PC-3 (cell line): ENCODE measurements at regions not wholly inside any gene's neighbourhood (a gene's known extent, or its start where the extent isn't known, plus 50 kb on each side); places are given as distances from the start of the nearest gene placed in this dataset.

Experiments used
- ATAC-seq: fragments of 200-7000 bp; cut with Tn5 transposase; 2 replicates; pipeline ENCODE4 v1.9.1; 2020; ENCODE audit warnings: mild to moderate bottlenecking, moderate library complexity
- BruUV-seq: library from RNA; stranded (reverse); fragments of 400-500 nt; replicated peaks from 2 replicates; lab custom pipeline; 2021; lab: Mats Ljungman, UMichigan
- CTCF ChIA-PET: fragments of 300-600 bp; sonication (Branson Sonifier 250); formaldehyde crosslinking; loops from one replicate; lab custom pipeline; 2022; ENCODE audit warnings: antibody characterized with exemption; lab: Charles Lee
- POLR2A ChIA-PET: fragments of 300-600 bp; sonication (Branson Sonifier 250); formaldehyde crosslinking; loops from one replicate; lab custom pipeline; 2022; ENCODE audit warnings: antibody characterized with exemption; ENCODE audit not compliant: unreplicated experiment; lab: Charles Lee
- DNase-seq: peaks from one replicate; pipeline ENCODE4 v3.0.0-alpha.2; 2015
- H2AFZ ChIP-seq: fragments of 300-600 bp; sonication (generic); 2 replicates; pipeline ENCODE4 v1.6.0; 2016; ENCODE audit warnings: antibody characterized with exemption, low read length
- H3F3A ChIP-seq: fragments of 300-600 bp; sonication (generic); one replicate; pipeline ENCODE4 v1.6.0; 2017; ENCODE audit warnings: antibody characterized with exemption, low read length, control low read depth, mild to moderate bottlenecking; ENCODE audit not compliant: unreplicated experiment
- H3K27ac ChIP-seq: fragments of 300-600 bp; sonication (generic); 2 replicates; pipeline ENCODE4 v1.5.1; 2016; ENCODE audit warnings: mild to moderate bottlenecking, low read length
- H3K27me3 ChIP-seq: fragments of 300-600 bp; sonication (generic); 2 replicates; pipeline ENCODE4 v1.6.1; 2016; ENCODE audit warnings: low read length, mixed read lengths
- H3K36me3 ChIP-seq: fragments of 300-600 bp; sonication (generic); 2 replicates; pipeline ENCODE4 v1.6.1; 2016; ENCODE audit warnings: low read depth, mixed run types, low read length, mixed read lengths
- H3K4me1 ChIP-seq: fragments of 300-600 bp; sonication (generic); 2 replicates; pipeline ENCODE4 v1.5.1; 2016; ENCODE audit warnings: low read length; ENCODE audit not compliant: insufficient read depth
- H3K4me2 ChIP-seq: fragments of 300-600 bp; sonication (generic); 2 replicates; pipeline ENCODE4 v1.6.0; 2016; ENCODE audit warnings: low read length
- H3K4me3 ChIP-seq: fragments of 300-600 bp; sonication (generic); 2 replicates; pipeline ENCODE4 v1.5.1; 2016; ENCODE audit warnings: mild to moderate bottlenecking, low read length, mixed read lengths
- H3K79me2 ChIP-seq: fragments of 300-600 bp; sonication (generic); 2 replicates; pipeline ENCODE4 v1.6.1; 2017; ENCODE audit warnings: low read length, mixed read lengths
- H3K9ac ChIP-seq: fragments of 300-600 bp; sonication (generic); 2 replicates; pipeline ENCODE4 v1.6.0; 2016; ENCODE audit warnings: mild to moderate bottlenecking, low read length
- H3K9me2 ChIP-seq: fragments of 300-600 bp; sonication (generic); replicated peaks from 2 replicates; pipeline ENCODE4 v1.6.1; 2016; ENCODE audit warnings: mixed run types, low read length, mixed read lengths
- H3K9me3 ChIP-seq: fragments of 300-600 bp; sonication (generic); 2 replicates; pipeline ENCODE4 v1.6.1; 2016; ENCODE audit warnings: low read length, mixed read lengths
- H4K20me1 ChIP-seq: fragments of 300-600 bp; sonication (generic); 2 replicates; pipeline ENCODE4 v1.6.1; 2016; ENCODE audit warnings: low read length, mixed read lengths
- EZH2 ChIP-seq: fragments of 300-600 bp; sonication (generic); IDR thresholded peaks from one replicate; pipeline ENCODE4 v1.6.1; 2017; ENCODE audit warnings: antibody characterized with exemption, mild to moderate bottlenecking, low read length; ENCODE audit not compliant: unreplicated experiment
- EZH2phosphoT487 ChIP-seq: fragments of 300-600 bp; sonication (generic); IDR thresholded peaks from 2 replicates; pipeline ENCODE4 v1.6.1; 2018; ENCODE audit warnings: mild to moderate bottlenecking, antibody characterized with exemption, low read length, borderline replicate concordance
- intact Hi-C: fragments of 100-400 bp; cut with micrococcal nuclease; formaldehyde crosslinking; loops from 2 replicates; pipeline ENCODE4 v1.9.0; 2023
- TF ChIP-seq, protein P1 (sequence below): fragments of 300-600 bp; sonication (generic); conservative IDR thresholded peaks from 2 replicates; pipeline ENCODE4 v1.5.1; 2017; ENCODE audit warnings: antibody characterized with exemption, low read depth, mild to moderate bottlenecking, low read length

DNA sequence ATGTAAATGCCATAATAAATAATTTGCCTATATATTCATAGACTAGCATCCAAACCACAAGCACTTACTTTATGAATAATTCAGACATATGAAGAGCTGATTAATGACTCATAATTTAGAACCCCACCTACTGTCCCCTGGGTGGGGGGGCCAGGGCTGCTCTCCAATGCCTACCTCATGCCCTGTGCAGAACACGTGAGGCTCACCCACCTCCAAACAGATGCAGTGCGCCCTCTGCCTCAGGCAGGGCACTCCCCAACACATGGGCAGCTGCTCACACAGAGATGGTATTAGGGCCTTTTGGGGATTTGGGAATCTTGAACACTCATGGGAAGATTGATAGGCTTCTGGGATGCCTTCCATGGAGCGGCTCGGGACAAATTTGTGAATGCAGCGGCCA, 75.1 kb upstream of the INSIG1 start:
- ChIA-PET CTCF (no interaction called here), POLR2A (no interaction called here)
- intact Hi-C loops, result no loop called here

DNA sequence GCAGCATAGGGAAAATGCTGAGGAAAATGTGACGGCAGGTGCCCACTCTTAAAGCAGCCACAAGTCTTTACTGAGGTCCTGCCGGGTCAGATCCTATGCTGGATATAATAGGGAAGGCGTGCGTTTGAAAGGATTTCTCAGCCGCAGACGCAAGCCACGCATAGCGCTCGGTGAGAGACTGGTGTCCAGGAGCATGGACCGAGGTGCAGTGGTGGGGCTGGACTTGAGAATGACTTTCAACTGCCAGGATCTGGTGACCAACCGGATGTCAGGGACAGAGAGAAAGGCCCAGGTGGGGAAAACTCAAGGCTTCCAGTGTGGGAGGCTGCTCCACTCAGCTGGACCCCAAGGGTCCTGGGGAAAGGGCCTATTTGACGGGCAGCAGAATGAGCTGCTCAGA, 74.7 kb upstream of the INSIG1 start:
- Histone ChIP-seq H3K4me2 (no peak overlapping the region), H3K9me2 (no peaks in the 10 kb centered on the region), H3F3A (no peaks in the 10 kb centered on the region), H3K9me3 (no peaks in the 10 kb centered on the region), H3K27me3 (no peaks in the 10 kb centered on the region), H3K79me2 (no peaks in the 10 kb centered on the region), H3K36me3 (no peaks in the 10 kb centered on the region), H4K20me1 (no peaks in the 10 kb centered on the region), H2AFZ (no peak overlapping the region), H3K4me3 (no peak overlapping the region), H3K9ac (no peak overlapping the region), H3K27ac (no peak overlapping the region), H3K4me1 (peaks cover 4% of the 10 kb centered on the region; the same call in 1 of the 2 replicates)
- POLR2A ChIA-PET, result no interaction called here
- intact Hi-C loops, result no loop called here
- TF ChIP-seq, protein P1, sequence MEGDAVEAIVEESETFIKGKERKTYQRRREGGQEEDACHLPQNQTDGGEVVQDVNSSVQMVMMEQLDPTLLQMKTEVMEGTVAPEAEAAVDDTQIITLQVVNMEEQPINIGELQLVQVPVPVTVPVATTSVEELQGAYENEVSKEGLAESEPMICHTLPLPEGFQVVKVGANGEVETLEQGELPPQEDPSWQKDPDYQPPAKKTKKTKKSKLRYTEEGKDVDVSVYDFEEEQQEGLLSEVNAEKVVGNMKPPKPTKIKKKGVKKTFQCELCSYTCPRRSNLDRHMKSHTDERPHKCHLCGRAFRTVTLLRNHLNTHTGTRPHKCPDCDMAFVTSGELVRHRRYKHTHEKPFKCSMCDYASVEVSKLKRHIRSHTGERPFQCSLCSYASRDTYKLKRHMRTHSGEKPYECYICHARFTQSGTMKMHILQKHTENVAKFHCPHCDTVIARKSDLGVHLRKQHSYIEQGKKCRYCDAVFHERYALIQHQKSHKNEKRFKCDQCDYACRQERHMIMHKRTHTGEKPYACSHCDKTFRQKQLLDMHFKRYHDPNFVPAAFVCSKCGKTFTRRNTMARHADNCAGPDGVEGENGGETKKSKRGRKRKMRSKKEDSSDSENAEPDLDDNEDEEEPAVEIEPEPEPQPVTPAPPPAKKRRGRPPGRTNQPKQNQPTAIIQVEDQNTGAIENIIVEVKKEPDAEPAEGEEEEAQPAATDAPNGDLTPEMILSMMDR, result no peak
- TF ChIP-seq EZH2phosphoT487 (no peak), EZH2 (no peak)
- no TSS peak for BruUV-seq
- ATAC-seq, result no peak
- DNase-seq, result no peak
- CTCF ChIA-PET, result no interaction called here

More for the DNA sequence above, 75.1 kb upstream of the INSIG1 start:
- Histone ChIP-seq H3K79me2 (no peaks in the 10 kb centered on the region), H3K9me3 (no peaks in the 10 kb centered on the region), H3F3A (no peaks in the 10 kb centered on the region), H3K36me3 (no peaks in the 10 kb centered on the region), H3K4me1 (peaks cover 4% of the 10 kb centered on the region; the same call in 1 of the 2 replicates), H4K20me1 (no peaks in the 10 kb centered on the region), H3K27ac (no peak overlapping the region), H3K4me3 (no peak overlapping the region), H3K9ac (no peak overlapping the region), H3K4me2 (no peak overlapping the region), H3K27me3 (no peaks in the 10 kb centered on the region), H2AFZ (no peak overlapping the region), H3K9me2 (no peaks in the 10 kb centered on the region)
- ATAC-seq (no peak), DNase-seq (no peak)
- TF ChIP-seq EZH2phosphoT487 (no peak), EZH2 (no peak)
- TF ChIP-seq, protein P1, result no peak
- no TSS peak for BruUV-seq

DNA sequence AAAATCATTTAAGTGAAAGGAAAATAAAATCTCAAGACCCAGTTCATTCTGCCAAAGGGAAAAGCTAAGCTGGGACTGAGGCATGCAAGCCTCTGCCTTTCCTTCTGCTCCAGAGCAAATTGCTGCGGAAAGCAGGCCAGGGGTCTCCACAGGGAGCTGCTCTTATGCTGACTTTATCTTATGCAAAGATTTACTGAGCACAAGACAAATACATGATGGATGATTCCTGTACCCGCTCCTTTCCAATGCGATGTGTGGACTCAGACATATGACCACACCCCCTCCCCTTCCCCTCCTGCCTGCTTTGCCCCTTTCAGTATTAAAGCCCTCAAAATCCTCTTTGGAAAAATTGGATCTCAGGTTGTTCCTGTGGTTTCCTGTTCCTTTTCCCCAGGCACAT, 74.2 kb upstream of the INSIG1 start:
- CTCF ChIA-PET, result no interaction called here
- intact Hi-C loops, result no loop called here
- POLR2A ChIA-PET, result no interaction called here

More for the DNA sequence above, 74.2 kb upstream of the INSIG1 start:
- ATAC-seq (no peak), DNase-seq (no peak)
- Histone ChIP-seq H3K27ac (no peak overlapping the region), H4K20me1 (no peaks in the 10 kb centered on the region), H3K79me2 (no peaks in the 10 kb centered on the region), H3K4me3 (no peak overlapping the region), H3K4me1 (peaks cover 8% of the 10 kb centered on the region; the same call in 1 of the 2 replicates), H3K27me3 (no peaks in the 10 kb centered on the region), H3K36me3 (no peaks in the 10 kb centered on the region), H3K4me2 (no peak overlapping the region), H3K9me3 (no peaks in the 10 kb centered on the region), H3K9me2 (no peaks in the 10 kb centered on the region), H3K9ac (no peak overlapping the region), H2AFZ (no peak overlapping the region), H3F3A (no peaks in the 10 kb centered on the region)
- TF ChIP-seq EZH2 (no peak), EZH2phosphoT487 (no peak)
- TF ChIP-seq, protein P1, result no peak
- no TSS peak for BruUV-seq
